Coronary artery (tissue), 2 donors: ENCODE measurements at regions not wholly inside any gene's neighbourhood (a gene's known extent, or its start where the extent isn't known, plus 50 kb on each side); places are given as distances from the start of the nearest gene placed in this dataset.

Experiments
- DNase-seq: peaks from one replicate; pipeline ENCODE4 v3.0.0-alpha.2; 2017; ENCODE audit warnings: low spot score
- H3K27ac ChIP-seq, 2 donors: fragments of 200-600 bp; sonication (generic); one replicate each; pipeline ENCODE4 v1.5.1; 2016 to 2019
- H3K4me3 ChIP-seq: fragments of 200-600 bp; sonication (generic); 2 replicates; pipeline ENCODE4 v1.5.1; 2016; ENCODE audit warnings: mild to moderate bottlenecking, moderate library complexity
- CTCF ChIP-seq: fragments of 200-600 bp; sonication (generic); IDR thresholded peaks from one replicate; pipeline ENCODE4 v1.5.1; 2019; ENCODE audit warnings: antibody characterized with exemption

- DNase-seq, result no peak
- H3K27ac ChIP-seq, result no peak overlapping the region
- H3K4me3 ChIP-seq, result no peak overlapping the region
- TF ChIP-seq CTCF, result no peak
These were observed 445.3 kb upstream of the ROBO1 start for GRCh38 chr3:80213086-80213485.

DNA sequence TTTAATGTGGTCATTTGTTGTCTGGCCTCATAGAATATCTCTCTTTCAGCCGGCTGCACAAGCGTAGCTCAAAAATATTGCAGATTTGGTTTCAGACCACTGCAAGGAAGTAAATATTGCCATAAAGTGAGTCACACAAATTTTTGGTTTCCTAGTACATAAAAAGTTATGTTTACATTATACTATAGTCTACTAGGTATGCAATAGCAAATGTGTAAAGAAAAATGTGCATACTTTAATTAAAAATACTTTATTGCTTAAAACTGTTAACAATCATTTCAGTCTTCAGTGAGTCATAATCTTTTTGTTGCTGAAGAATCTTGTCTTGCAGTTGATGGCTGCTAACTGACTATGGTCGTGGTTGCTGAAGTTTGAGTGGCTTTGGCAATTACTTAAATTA is 425.1 kb upstream of the ROBO1 start:
- no peak for TF ChIP-seq CTCF
- H3K27ac ChIP-seq, result no peak overlapping the region
- no peak for DNase-seq
- no peak overlapping the region for H3K4me3 ChIP-seq

GRCh38 chr3:80190051-80190450 is 422.3 kb upstream of the ROBO1 start:
- no peak overlapping the region for H3K27ac ChIP-seq
- H3K4me3 ChIP-seq, result no peak overlapping the region
- no peak for TF ChIP-seq CTCF
- no peak for DNase-seq

- no peak overlapping the region for H3K27ac ChIP-seq
- no peak for TF ChIP-seq CTCF
- no peak overlapping the region for H3K4me3 ChIP-seq
- DNase-seq, result no peak
These were observed 420.2 kb upstream of the ROBO1 start for GRCh38 chr3:80187981-80188380.

DNA sequence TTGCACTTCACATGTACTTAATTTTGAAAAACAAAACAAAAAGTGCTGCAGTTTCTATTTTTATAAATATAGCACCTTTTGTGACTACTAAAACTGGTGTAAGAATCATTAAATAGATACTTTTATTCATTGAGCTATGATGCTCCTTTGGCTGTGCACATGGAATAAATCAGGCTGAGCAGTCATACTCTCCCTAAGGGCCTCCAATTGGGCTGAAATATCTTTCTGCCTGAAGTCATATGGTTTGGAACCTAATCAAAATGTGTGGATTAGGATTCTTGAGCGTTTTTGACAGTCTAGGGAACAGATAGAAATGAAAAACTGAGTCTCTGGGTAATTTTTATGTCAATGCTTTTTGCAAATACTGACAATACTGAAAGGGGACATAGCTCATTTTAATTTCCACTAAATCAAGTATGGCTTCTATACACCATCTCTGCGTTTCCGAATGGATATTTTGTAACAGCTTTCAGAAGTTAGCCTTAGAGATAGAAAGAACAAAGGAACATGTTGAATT is 392.2 kb upstream of the ROBO1 start:
- Histone ChIP-seq H3K27ac (no peak overlapping the region), H3K4me3 (no peak overlapping the region)
- no peak for TF ChIP-seq CTCF
- no peak for DNase-seq

DNA sequence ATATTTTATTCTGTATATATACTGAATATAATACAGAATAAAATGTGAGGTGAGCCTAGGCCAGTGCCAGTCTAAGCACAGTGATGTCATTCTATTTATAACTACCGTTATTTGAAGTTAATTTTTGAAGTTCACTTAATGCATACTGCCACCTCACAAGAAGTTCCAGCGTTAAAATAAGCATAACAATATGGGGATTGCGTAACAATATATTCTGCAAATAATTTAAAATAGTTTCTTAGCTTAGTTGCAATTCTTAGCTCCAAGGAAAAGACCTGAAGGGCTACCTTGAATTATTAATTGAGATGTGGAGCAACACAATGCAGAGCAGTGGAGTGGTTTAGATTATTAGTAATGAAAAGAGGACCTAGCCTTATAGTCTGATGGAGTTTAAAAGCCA is 390.5 kb upstream of the ROBO1 start:
- Histone ChIP-seq H3K4me3 (no peak overlapping the region), H3K27ac (no peak overlapping the region)
- no peak for DNase-seq
- TF ChIP-seq CTCF, result no peak

- no peak overlapping the region for H3K27ac ChIP-seq
- TF ChIP-seq CTCF, result no peak
- H3K4me3 ChIP-seq, result no peak overlapping the region
- DNase-seq, result no peak
These were observed 389.7 kb upstream of the ROBO1 start for GRCh38 chr3:80157546-80157945.
